ENCODE measurements at regions not wholly inside any gene's neighbourhood (a gene's known extent, or its start where the extent isn't known, plus 50 kb on each side); places are given as distances from the start of the nearest gene placed in this dataset.

- ATAC-seq (ENCODE audit: low read depth) (no peak), DNase-seq (ENCODE audit: low spot score) (no peak)
- Histone ChIP-seq H3K4me3 (ENCODE audit: severe bottlenecking) (no peak overlapping the region), H3K27ac (ENCODE audit: poor library complexity, severe bottlenecking) (no peak overlapping the region), H3K36me3 (ENCODE audit: low read depth) (no peaks in the 10 kb centered on the region), H3K27me3 (ENCODE audit: insufficient read depth, poor library complexity, severe bottlenecking) (peaks cover 22% of the 10 kb centered on the region), H3K4me1 (ENCODE audit: insufficient read depth, poor library complexity, severe bottlenecking) (no peaks in the 10 kb centered on the region), H3K9me3 (ENCODE audit: severe bottlenecking) (no peaks in the 10 kb centered on the region)
- no peak for TF ChIP-seq CTCF (IDR thresholded peaks at IDR 0.05; ENCODE audit: poor library complexity, severe bottlenecking)
Observed at GRCh38 chr5:167064198-167064776, 1227.2 kb upstream of the WWC1 start.

DNA sequence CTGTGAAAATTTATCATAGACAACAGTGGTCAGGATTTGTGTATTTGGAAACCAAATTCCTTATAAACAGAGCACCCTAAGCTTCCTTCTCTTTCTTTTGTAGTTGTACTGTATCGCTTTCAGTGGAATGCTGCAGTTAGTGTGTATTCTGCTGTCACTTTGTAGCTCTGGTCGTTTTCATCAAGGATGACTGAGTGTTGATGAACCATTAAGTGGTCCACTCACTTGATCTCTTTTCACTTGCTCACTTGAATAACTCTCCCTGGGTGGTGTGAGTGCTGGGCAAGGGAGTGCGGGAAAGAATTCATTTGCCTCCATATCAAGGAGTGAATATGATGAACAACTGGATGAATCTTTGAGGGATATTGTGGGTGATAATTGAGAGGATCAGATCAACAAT is 1225.7 kb upstream of the WWC1 start:
- no peak for TF ChIP-seq CTCF (IDR thresholded peaks at IDR 0.05; ENCODE audit: poor library complexity, severe bottlenecking)
- Histone ChIP-seq H3K4me1 (ENCODE audit: insufficient read depth, poor library complexity, severe bottlenecking) (no peaks in the 10 kb centered on the region), H3K27me3 (ENCODE audit: insufficient read depth, poor library complexity, severe bottlenecking) (peaks cover 22% of the 10 kb centered on the region), H3K36me3 (ENCODE audit: low read depth) (no peaks in the 10 kb centered on the region), H3K9me3 (ENCODE audit: severe bottlenecking) (no peaks in the 10 kb centered on the region), H3K27ac (ENCODE audit: poor library complexity, severe bottlenecking) (no peak overlapping the region), H3K4me3 (ENCODE audit: severe bottlenecking) (no peak overlapping the region)
- DNase-seq (ENCODE audit: low spot score) (no peak), ATAC-seq (ENCODE audit: low read depth) (no peak)

GRCh38 chr5:167071981-167072610 is 1219.3 kb upstream of the WWC1 start:
- Histone ChIP-seq H3K4me1 (ENCODE audit: insufficient read depth, poor library complexity, severe bottlenecking) (no peaks in the 10 kb centered on the region), H3K36me3 (ENCODE audit: low read depth) (no peaks in the 10 kb centered on the region), H3K27ac (ENCODE audit: poor library complexity, severe bottlenecking) (no peak overlapping the region), H3K27me3 (ENCODE audit: insufficient read depth, poor library complexity, severe bottlenecking) (peaks cover 21% of the 10 kb centered on the region), H3K4me3 (ENCODE audit: severe bottlenecking) (no peak overlapping the region), H3K9me3 (ENCODE audit: severe bottlenecking) (no peaks in the 10 kb centered on the region)
- TF ChIP-seq CTCF (IDR thresholded peaks at IDR 0.05; ENCODE audit: poor library complexity, severe bottlenecking), result no peak
- ATAC-seq (ENCODE audit: low read depth) (no peak), DNase-seq (ENCODE audit: low spot score) (no peak)

GRCh38 chr5:167081561-167081960 is 1209.9 kb upstream of the WWC1 start:
- Histone ChIP-seq H3K27me3 (ENCODE audit: insufficient read depth, poor library complexity, severe bottlenecking) (peaks cover 5% of the 10 kb centered on the region), H3K9me3 (ENCODE audit: severe bottlenecking) (no peaks in the 10 kb centered on the region), H3K36me3 (ENCODE audit: low read depth) (no peaks in the 10 kb centered on the region), H3K4me3 (ENCODE audit: severe bottlenecking) (no peak overlapping the region), H3K4me1 (ENCODE audit: insufficient read depth, poor library complexity, severe bottlenecking) (no peaks in the 10 kb centered on the region), H3K27ac (ENCODE audit: poor library complexity, severe bottlenecking) (no peak overlapping the region)
- DNase-seq (ENCODE audit: low spot score) (no peak), ATAC-seq (ENCODE audit: low read depth) (no peak)
- no peak for TF ChIP-seq CTCF (IDR thresholded peaks at IDR 0.05; ENCODE audit: poor library complexity, severe bottlenecking)

GRCh38 chr5:167096816-167097215 is 1194.6 kb upstream of the WWC1 start:
- no peaks in the 10 kb centered on the region for H3K4me1 ChIP-seq (ENCODE audit: insufficient read depth, poor library complexity, severe bottlenecking)
- DNase-seq (ENCODE audit: low spot score) (no peak), ATAC-seq (ENCODE audit: low read depth) (no peak)
- H3K9me3 ChIP-seq (ENCODE audit: severe bottlenecking), result peaks cover 1% of the 10 kb centered on the region
- no peak overlapping the region for H3K27ac ChIP-seq (ENCODE audit: poor library complexity, severe bottlenecking)
- no peak for TF ChIP-seq CTCF (IDR thresholded peaks at IDR 0.05; ENCODE audit: poor library complexity, severe bottlenecking)
- no peaks in the 10 kb centered on the region for H3K36me3 ChIP-seq (ENCODE audit: low read depth)
- H3K27me3 ChIP-seq (ENCODE audit: insufficient read depth, poor library complexity, severe bottlenecking), result no peaks in the 10 kb centered on the region
- H3K4me3 ChIP-seq (ENCODE audit: severe bottlenecking), result no peak overlapping the region
